ENCODE measurements at regions not wholly inside any gene's neighbourhood (a gene's known extent, or its start where the extent isn't known, plus 50 kb on each side); places are given as distances from the start of the nearest gene placed in this dataset.

GRCh38 chr11:116167706-116168458, 604.9 kb downstream of the BUD13 start:
- DNase-seq (ENCODE audit: low spot score): no peak

- DNase-seq (ENCODE audit: low spot score): no peak
Observed at GRCh38 chr11:116166573-116167465, 606.0 kb downstream of the BUD13 start.

GRCh38 chr11:116164843-116165242, 607.9 kb downstream of the BUD13 start:
- no peak for DNase-seq (ENCODE audit: low spot score)

- peak; percentile 50 for DNase-seq (ENCODE audit: low spot score)
Observed at GRCh38 chr11:116162886-116163230, 609.9 kb downstream of the BUD13 start.

GRCh38 chr11:116162086-116162885, 610.5 kb downstream of the BUD13 start:
- DNase-seq (ENCODE audit: low spot score): no peak

- no peak for DNase-seq (ENCODE audit: low spot score)
Observed at GRCh38 chr11:116148645-116149044, 624.1 kb downstream of the BUD13 start.

GRCh38 chr11:116148056-116148455, 624.7 kb downstream of the BUD13 start:
- no peak for DNase-seq (ENCODE audit: low spot score)

- DNase-seq (ENCODE audit: low spot score): no peak
Observed at GRCh38 chr11:116145187-116145865, 627.5 kb downstream of the BUD13 start.

GRCh38 chr11:116144387-116144958, 628.3 kb downstream of the BUD13 start:
- no peak for DNase-seq (ENCODE audit: low spot score)

- DNase-seq (ENCODE audit: low spot score): no peak
Observed at GRCh38 chr11:116138280-116138679, 634.1 kb upstream of the CADM1 start.

- no peak for DNase-seq (ENCODE audit: low spot score)
Observed at GRCh38 chr11:116137753-116138152, 633.5 kb upstream of the CADM1 start.

- no peak for DNase-seq (ENCODE audit: low spot score)
Observed at GRCh38 chr11:116136987-116137674, 632.9 kb upstream of the CADM1 start.

GRCh38 chr11:116135891-116136290, 631.7 kb upstream of the CADM1 start:
- no peak for DNase-seq (ENCODE audit: low spot score)

- no peak for DNase-seq (ENCODE audit: low spot score)
Observed at GRCh38 chr11:116134450-116134849, 630.2 kb upstream of the CADM1 start.

GRCh38 chr11:116132273-116132978, 628.2 kb upstream of the CADM1 start:
- no peak for DNase-seq (ENCODE audit: low spot score)

GRCh38 chr11:116130122-116130521, 625.9 kb upstream of the CADM1 start:
- DNase-seq (ENCODE audit: low spot score): no peak

GRCh38 chr11:116129456-116129855, 625.2 kb upstream of the CADM1 start:
- no peak for DNase-seq (ENCODE audit: low spot score)

GRCh38 chr11:116126562-116126961, 622.3 kb upstream of the CADM1 start:
- DNase-seq (ENCODE audit: low spot score): no peak

GRCh38 chr11:116124922-116125714, 620.9 kb upstream of the CADM1 start:
- DNase-seq (ENCODE audit: low spot score): no peak

All from umbilical cord (tissue), 1 donor.